C4-2B (cell line): ENCODE measurements at regions not wholly inside any gene's neighbourhood (a gene's known extent, or its start where the extent isn't known, plus 50 kb on each side); places are given as distances from the start of the nearest gene placed in this dataset.

ENCODE experiments used
- CTCF ChIP-seq: fragments of 450-650 bp; conservative IDR thresholded peaks from 2 replicates; pipeline ENCODE4 v1.5.1; 2017; ENCODE audit warnings: mild to moderate bottlenecking
- ZFX ChIP-seq: fragments of 450-650 bp; IDR thresholded peaks from 2 replicates; pipeline ENCODE4 v1.6.1; 2017

- no peak for TF ChIP-seq CTCF
- no peak for TF ChIP-seq ZFX
Observed at GRCh38 chr3:23647706-23648258, 158.0 kb upstream of the UBE2E1 start.
